ENCODE measurements at regions not wholly inside any gene's neighbourhood (a gene's known extent, or its start where the extent isn't known, plus 50 kb on each side); places are given as distances from the start of the nearest gene placed in this dataset.

DNA sequence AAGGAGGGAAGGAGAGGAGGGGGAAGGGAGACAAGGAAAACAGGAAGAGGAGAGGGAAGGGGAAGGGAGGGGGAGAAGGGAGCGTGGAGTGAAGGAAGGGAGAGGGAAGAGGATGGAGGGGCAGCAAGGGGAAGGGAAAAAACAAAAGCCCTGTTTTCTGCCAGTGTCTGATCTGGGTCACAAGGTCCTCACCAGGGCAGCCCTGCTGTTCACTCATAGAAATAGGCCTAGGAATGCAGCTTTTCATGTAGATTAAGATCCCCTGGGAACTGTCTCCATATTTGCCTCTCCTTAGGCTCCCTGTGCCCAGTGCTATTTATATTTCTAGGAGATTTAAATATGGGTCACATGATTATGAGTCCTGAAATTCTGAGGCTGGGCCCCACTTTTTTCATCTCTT lies 790.7 kb downstream of the TNS3 start:
- no peak for TF ChIP-seq POLR2A (IDR thresholded peaks at IDR 0.05)
- TF ChIP-seq, protein P1, sequence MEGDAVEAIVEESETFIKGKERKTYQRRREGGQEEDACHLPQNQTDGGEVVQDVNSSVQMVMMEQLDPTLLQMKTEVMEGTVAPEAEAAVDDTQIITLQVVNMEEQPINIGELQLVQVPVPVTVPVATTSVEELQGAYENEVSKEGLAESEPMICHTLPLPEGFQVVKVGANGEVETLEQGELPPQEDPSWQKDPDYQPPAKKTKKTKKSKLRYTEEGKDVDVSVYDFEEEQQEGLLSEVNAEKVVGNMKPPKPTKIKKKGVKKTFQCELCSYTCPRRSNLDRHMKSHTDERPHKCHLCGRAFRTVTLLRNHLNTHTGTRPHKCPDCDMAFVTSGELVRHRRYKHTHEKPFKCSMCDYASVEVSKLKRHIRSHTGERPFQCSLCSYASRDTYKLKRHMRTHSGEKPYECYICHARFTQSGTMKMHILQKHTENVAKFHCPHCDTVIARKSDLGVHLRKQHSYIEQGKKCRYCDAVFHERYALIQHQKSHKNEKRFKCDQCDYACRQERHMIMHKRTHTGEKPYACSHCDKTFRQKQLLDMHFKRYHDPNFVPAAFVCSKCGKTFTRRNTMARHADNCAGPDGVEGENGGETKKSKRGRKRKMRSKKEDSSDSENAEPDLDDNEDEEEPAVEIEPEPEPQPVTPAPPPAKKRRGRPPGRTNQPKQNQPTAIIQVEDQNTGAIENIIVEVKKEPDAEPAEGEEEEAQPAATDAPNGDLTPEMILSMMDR (IDR thresholded peaks at IDR 0.05 in 4 of 5, conservative IDR thresholded peaks at IDR 0.05 in 1 of 5), result no peak
